IMR-90 (cell line): ENCODE measurements at regions not wholly inside any gene's neighbourhood (a gene's known extent, or its start where the extent isn't known, plus 50 kb on each side); places are given as distances from the start of the nearest gene placed in this dataset.

Source experiments
- ATAC-seq: fragments of 200-7000 bp; cut with Tn5 transposase; 2 replicates; pipeline ENCODE4 v1.9.1; 2020; ENCODE audit warnings: low read depth, mild to moderate bottlenecking, moderate library complexity
- BruUV-seq: library from RNA; stranded (reverse); fragments of 400-500 nt; replicated peaks from 2 replicates; lab custom pipeline; 2021; lab: Mats Ljungman, UMichigan
- CTCF ChIA-PET: fragments of 300-600 bp; formaldehyde crosslinking; extraction: SDS; loops from one replicate; lab custom pipeline; 2021; ENCODE audit warnings: antibody characterized with exemption; lab: Yijun Ruan, JAX
- POLR2A ChIA-PET: fragments of 300-600 bp; sonication (Branson Sonifier 250); formaldehyde crosslinking; loops from one replicate; lab custom pipeline; 2022; ENCODE audit warnings: antibody characterized with exemption; ENCODE audit not compliant: unreplicated experiment; lab: Charles Lee
- DNase-seq: peaks from one replicate; pipeline ENCODE4 v3.0.0; 2013
- H2AFZ ChIP-seq: replicated peaks from 2 replicates; pipeline ENCODE3; 2013; ENCODE audit warnings: low read length, mild to moderate bottlenecking; ENCODE audit not compliant: poor library complexity
- H2AK5ac ChIP-seq: 2 replicates; pipeline ENCODE4 v1.6.1; 2013; ENCODE audit warnings: low read depth, low read length, inconsistent platforms
- H2AK9ac ChIP-seq: replicated peaks from 2 replicates; pipeline ENCODE3; 2013; ENCODE audit warnings: mild to moderate bottlenecking, low read depth, low read length, moderate library complexity; ENCODE audit not compliant: poor library complexity
- H2BK120ac ChIP-seq: 2 replicates; pipeline ENCODE4 v1.6.1; 2013; ENCODE audit warnings: low read depth, low read length, inconsistent platforms
- H2BK15ac ChIP-seq: 3 replicates; pipeline ENCODE4 v1.6.1; 2013; ENCODE audit warnings: low read depth, low read length, inconsistent platforms
- H2BK20ac ChIP-seq: 2 replicates; pipeline ENCODE4 v1.6.1; 2013; ENCODE audit warnings: low read depth, mild to moderate bottlenecking, inconsistent platforms, low read length, moderate library complexity
- H2BK5ac ChIP-seq: 2 replicates; pipeline ENCODE4 v1.6.1; 2013; ENCODE audit warnings: mild to moderate bottlenecking, low read depth, low read length, inconsistent platforms; ENCODE audit not compliant: poor library complexity, severe bottlenecking
- H3K14ac ChIP-seq: replicated peaks from 2 replicates; pipeline ENCODE4 v1.6.1; 2013; ENCODE audit warnings: low read depth, low read length, inconsistent platforms
- H3K18ac ChIP-seq: 2 replicates; pipeline ENCODE4 v1.6.1; 2013; ENCODE audit warnings: low read depth, low read length, control low read depth
- H3K23ac ChIP-seq: 2 replicates; pipeline ENCODE4 v1.6.1; 2013; ENCODE audit warnings: low read depth, low read length, inconsistent platforms
- H3K27ac ChIP-seq: 2 replicates; pipeline ENCODE4 v1.5.1; 2013; ENCODE audit warnings: mild to moderate bottlenecking, control low read depth, low read length; ENCODE audit not compliant: insufficient read depth
- H3K27me3 ChIP-seq: 2 replicates; pipeline ENCODE4 v1.6.1; 2013; ENCODE audit warnings: low read length; ENCODE audit not compliant: control insufficient read depth, insufficient read depth
- H3K36me3 ChIP-seq: 2 replicates; pipeline ENCODE4 v1.6.1; 2013; ENCODE audit warnings: low read length, mixed read lengths; ENCODE audit not compliant: control insufficient read depth, insufficient read depth
- H3K4ac ChIP-seq: 2 replicates; pipeline ENCODE4 v1.6.1; 2013; ENCODE audit warnings: low read depth, low read length, inconsistent platforms
- H3K4me1 ChIP-seq: 2 replicates; pipeline ENCODE4 v1.6.1; 2013; ENCODE audit warnings: low read length, mixed read lengths; ENCODE audit not compliant: control insufficient read depth, insufficient read depth
- H3K4me2 ChIP-seq: 2 replicates; pipeline ENCODE4 v1.6.1; 2013; ENCODE audit warnings: low read depth, mild to moderate bottlenecking, control low read depth, low read length, moderate library complexity
- H3K4me3 ChIP-seq: 2 replicates; pipeline ENCODE4 v1.5.1; 2013; ENCODE audit warnings: low read depth, mild to moderate bottlenecking, control low read depth, low read length, moderate library complexity; ENCODE audit not compliant: insufficient read depth
- H3K56ac ChIP-seq: 2 replicates; pipeline ENCODE4 v1.6.1; 2013; ENCODE audit warnings: low read length, inconsistent platforms; ENCODE audit not compliant: insufficient read depth; ENCODE audit errors: extremely low read depth
- H3K79me1 ChIP-seq, 2 experiments: 2 replicates each; pipeline ENCODE4 v1.6.1; 2013; ENCODE audit warnings: low read length in 2 of 2, inconsistent platforms in 1 of 2, low read depth in 1 of 2
- H3K9ac ChIP-seq: 2 replicates; pipeline ENCODE4 v1.6.1; 2013; ENCODE audit warnings: low read depth, low read length, control low read depth
- H3K9me1 ChIP-seq: 2 replicates; pipeline ENCODE4 v1.6.1; 2013; ENCODE audit warnings: low read length, inconsistent platforms; ENCODE audit not compliant: insufficient read depth
- H3K9me3 ChIP-seq: 2 replicates; pipeline ENCODE4 v1.6.1; 2013; ENCODE audit warnings: low read length; ENCODE audit not compliant: control insufficient read depth, insufficient read depth
- H4K20me1 ChIP-seq: 2 replicates; pipeline ENCODE4 v1.6.1; 2013; ENCODE audit warnings: low read length, inconsistent platforms; ENCODE audit not compliant: insufficient read depth
- H4K5ac ChIP-seq: 2 replicates; pipeline ENCODE4 v1.6.1; 2013; ENCODE audit warnings: mild to moderate bottlenecking, low read depth, low read length, control low read depth
- H4K8ac ChIP-seq, 2 experiments: 2 replicates each; pipeline ENCODE4 v1.6.1; 2013; ENCODE audit warnings: low read depth in 2 of 2, low read length in 2 of 2, control low read depth in 1 of 2, inconsistent platforms in 1 of 2
- H4K91ac ChIP-seq: 2 replicates; pipeline ENCODE4 v1.6.1; 2013; ENCODE audit warnings: low read depth, low read length, inconsistent platforms; ENCODE audit not compliant: insufficient read depth
- CEBPB ChIP-seq: IDR thresholded peaks from 2 replicates; pipeline ENCODE4 v1.6.1; 2012; ENCODE audit warnings: low read depth, low read length, improper control_type of control experiment
- USF2 ChIP-seq: fragments of 150-350 bp; IDR thresholded peaks from 2 replicates; pipeline ENCODE4 v1.6.1; 2017; ENCODE audit warnings: mild to moderate bottlenecking, antibody characterized with exemption, low read length, low read depth
- WGBS, 2 experiments: methylation state at CpG; one replicate each; pipeline versions ENCODE4 v1.1.5 to v1.1.7; 2013; ENCODE audit warnings: missing lambda C conversion rate in 2 of 2; ENCODE audit not compliant: insufficient read length in 1 of 2; ENCODE audit errors: extremely low coverage in 2 of 2; 5-methylcytosine and 5-hydroxymethylcytosine counted together
- dilution Hi-C: fragments of 300-500 bp; cut with HindIII; formaldehyde crosslinking; loops from one replicate; pipeline ENCODE4 v1.14.3; 2018; ENCODE audit warnings: low sequenced_read_pairs; ENCODE audit not compliant: unreplicated experiment
- in situ Hi-C: fragments of 300-500 bp; cut with MboI; formaldehyde crosslinking; loops from 3 replicates; pipeline ENCODE4 v1.14.3; 2019; ENCODE audit warnings: low sequenced_read_pairs, inconsistent platforms, mixed read lengths
- intact Hi-C: fragments of 100-400 bp; cut with micrococcal nuclease; formaldehyde crosslinking; loops from 2 replicates; pipeline ENCODE4 v1.10.0; 2022

DNA sequence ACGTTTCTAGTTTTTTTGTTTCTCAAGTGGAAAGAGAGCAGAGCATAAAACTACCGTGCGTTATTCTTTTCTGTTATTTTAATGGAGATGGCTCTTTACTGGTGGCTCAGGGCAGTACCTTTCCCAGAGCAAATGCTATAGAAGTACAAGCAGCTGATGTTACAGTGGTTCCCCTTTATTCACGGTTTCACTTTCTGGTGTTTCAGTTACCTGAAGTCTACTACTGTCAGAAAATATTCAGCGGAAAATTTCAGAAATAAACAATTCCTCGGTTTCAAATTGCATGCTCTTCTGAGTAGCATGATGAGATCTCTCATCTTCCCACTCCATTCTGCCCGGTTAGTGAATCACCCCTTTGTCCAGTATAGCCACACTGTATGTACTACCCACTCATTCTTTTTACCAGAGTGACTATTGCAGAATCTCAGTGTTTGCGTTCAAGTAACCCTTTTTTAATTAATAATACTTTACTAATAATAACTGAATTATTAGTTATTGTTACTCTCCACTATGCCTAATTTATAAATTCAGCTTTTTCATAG lies 597.5 kb upstream of the ROBO2 start:
- no peaks in the 10 kb centered on the region for H3K27me3 ChIP-seq
- DNase-seq (peak; percentile 81), ATAC-seq (peak; percentile 74)
- intact Hi-C loops = no loop called here
- in situ Hi-C loops = no loop called here
- 83% methylated on average over 2 of the region's 8 CpGs; no CpG with 5 or more reads in 1 of the 2 experiments for WGBS, 2 experiments
- H2BK5ac ChIP-seq = no peak overlapping the region
- H3K4me1 ChIP-seq = peaks cover 3% of the 10 kb centered on the region; the same call in 1 of the 2 replicates
- no peaks in the 10 kb centered on the region for H4K20me1 ChIP-seq
- H3K4me3 ChIP-seq = no peak overlapping the region
- BruUV-seq = no TSS peak
- POLR2A ChIA-PET = no interaction called here
- TF ChIP-seq CEBPB (peak; percentile 47; the same call in 1 of the 2 replicates), USF2 (no peak)
- dilution Hi-C loops = no loop called here
- no peak overlapping the region for H3K9ac ChIP-seq
- no peaks in the 10 kb centered on the region for H3K36me3 ChIP-seq
- no peak overlapping the region for H3K56ac ChIP-seq
- H3K27ac ChIP-seq = no peak overlapping the region
- no peak overlapping the region for H3K4ac ChIP-seq
- no peak overlapping the region for H2AK9ac ChIP-seq
- H4K5ac ChIP-seq = no peak overlapping the region
- H3K18ac ChIP-seq = no peak overlapping the region; the same call in 1 of the 2 replicates
- no peak overlapping the region for H2AFZ ChIP-seq
- no peaks in the 10 kb centered on the region for H3K79me1 ChIP-seq
- H2AK5ac ChIP-seq = no peak overlapping the region
- H3K4me2 ChIP-seq = no peak overlapping the region
- no peak overlapping the region for H3K23ac ChIP-seq
- CTCF ChIA-PET = no interaction called here
- no peak overlapping the region for H2BK120ac ChIP-seq
- H2BK20ac ChIP-seq = no peak overlapping the region
- H2BK15ac ChIP-seq = no peak overlapping the region
- no peak overlapping the region for H4K8ac ChIP-seq
- no peak overlapping the region for H3K14ac ChIP-seq
- peaks cover 3% of the 10 kb centered on the region; the same call in 1 of the 2 replicates for H3K9me1 ChIP-seq
- no peak overlapping the region for H4K91ac ChIP-seq
- no peaks in the 10 kb centered on the region for H3K9me3 ChIP-seq
